HUES6 (cell line): ENCODE measurements at regions not wholly inside any gene's neighbourhood (a gene's known extent, or its start where the extent isn't known, plus 50 kb on each side); places are given as distances from the start of the nearest gene placed in this dataset.

Experiments used
- H3K27ac ChIP-seq: 2 replicates; pipeline ENCODE4 v1.7.0; 2013; ENCODE audit warnings: low read depth, mild to moderate bottlenecking, low read length, inconsistent platforms
- H3K27me3 ChIP-seq: 2 replicates; pipeline ENCODE4 v1.6.1; 2013; ENCODE audit warnings: low read length; ENCODE audit not compliant: control insufficient read depth, insufficient read depth
- H3K36me3 ChIP-seq: 2 replicates; pipeline ENCODE4 v1.6.1; 2013; ENCODE audit warnings: low read length; ENCODE audit not compliant: control insufficient read depth, insufficient read depth
- H3K4me1 ChIP-seq: 2 replicates; pipeline ENCODE4 v1.6.1; 2013; ENCODE audit warnings: low read length; ENCODE audit not compliant: control insufficient read depth, insufficient read depth
- H3K4me3 ChIP-seq: 2 replicates; pipeline ENCODE4 v1.5.1; 2013; ENCODE audit warnings: low read depth, low read length
- H3K9ac ChIP-seq: one replicate; pipeline ENCODE4 v1.6.1; 2013; ENCODE audit warnings: mild to moderate bottlenecking, low read length
- H3K9me3 ChIP-seq: 2 replicates; pipeline ENCODE4 v1.6.1; 2013; ENCODE audit warnings: low read depth, low read length; ENCODE audit not compliant: control insufficient read depth, insufficient read depth

DNA sequence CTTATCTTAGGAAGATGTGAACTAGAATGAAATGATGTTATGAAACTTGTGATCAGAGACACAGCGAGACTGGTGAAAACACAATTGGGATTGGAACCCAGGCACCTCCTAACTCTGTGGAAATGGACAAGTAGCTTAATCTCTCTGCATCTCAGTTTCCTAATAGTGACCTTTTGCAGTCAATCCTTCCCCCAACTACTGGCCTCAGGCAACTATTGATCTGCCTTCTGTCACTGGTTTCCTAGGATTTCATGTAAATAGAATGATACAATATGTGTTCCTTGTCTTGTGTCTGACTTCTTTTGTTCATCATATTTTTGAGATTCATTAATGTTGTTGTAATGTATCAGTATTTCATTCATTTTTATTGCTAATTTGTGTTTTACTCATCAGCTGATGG, 341.7 kb downstream of the REEP3 start:
- H3K9ac ChIP-seq: no peak overlapping the region
- peaks cover 15% of the 10 kb centered on the region for H3K9me3 ChIP-seq
- H3K27ac ChIP-seq: no peak overlapping the region
- H3K4me3 ChIP-seq: no peak overlapping the region
- H3K27me3 ChIP-seq: no peaks in the 10 kb centered on the region
- H3K4me1 ChIP-seq: peaks cover 15% of the 10 kb centered on the region
- H3K36me3 ChIP-seq: no peaks in the 10 kb centered on the region

- Histone ChIP-seq H3K4me1 (peaks cover 15% of the 10 kb centered on the region), H3K27me3 (no peaks in the 10 kb centered on the region), H3K9me3 (no peaks in the 10 kb centered on the region), H3K4me3 (no peak overlapping the region), H3K36me3 (no peaks in the 10 kb centered on the region), H3K27ac (no peak overlapping the region), H3K9ac (no peak overlapping the region)
Observed at GRCh38 chr10:63865210-63865609, 344.0 kb downstream of the REEP3 start.

GRCh38 chr10:63866075-63866746, 345.0 kb downstream of the REEP3 start:
- Histone ChIP-seq H3K9me3 (no peaks in the 10 kb centered on the region), H3K27ac (no peak overlapping the region), H3K36me3 (no peaks in the 10 kb centered on the region), H3K27me3 (no peaks in the 10 kb centered on the region), H3K9ac (no peak overlapping the region), H3K4me3 (peak overlapping the region; percentile 57), H3K4me1 (peaks cover 15% of the 10 kb centered on the region)

GRCh38 chr10:63866747-63867140, 345.5 kb downstream of the REEP3 start:
- Histone ChIP-seq H3K36me3 (no peaks in the 10 kb centered on the region), H3K27me3 (no peaks in the 10 kb centered on the region), H3K9me3 (no peaks in the 10 kb centered on the region), H3K9ac (no peak overlapping the region), H3K4me3 (no peak overlapping the region), H3K4me1 (peaks cover 15% of the 10 kb centered on the region), H3K27ac (no peak overlapping the region)

DNA sequence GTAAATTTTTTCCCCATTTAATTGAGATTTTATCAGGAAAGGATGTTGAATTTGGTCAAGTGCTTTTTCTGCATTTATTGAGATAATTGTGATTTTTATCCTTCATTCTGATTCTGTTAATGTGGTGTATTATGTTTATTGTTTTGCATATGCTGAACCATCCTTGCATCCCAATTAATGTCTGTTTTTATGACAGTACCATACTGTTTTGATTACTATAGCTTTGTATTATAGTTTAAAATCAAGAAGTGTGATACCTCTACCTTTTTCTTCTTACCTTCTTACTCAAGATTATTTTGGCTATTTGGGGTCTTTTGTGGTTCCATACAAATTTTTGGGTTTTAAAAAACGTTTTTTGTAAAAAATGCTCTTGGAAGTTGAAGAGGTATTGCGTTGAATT, 357.2 kb downstream of the REEP3 start:
- no peak overlapping the region for H3K27ac ChIP-seq
- H3K9ac ChIP-seq: no peak overlapping the region
- peaks cover 5% of the 10 kb centered on the region for H3K9me3 ChIP-seq
- H3K4me1 ChIP-seq: peaks cover 2% of the 10 kb centered on the region; the same call in 1 of the 2 replicates
- H3K4me3 ChIP-seq: no peak overlapping the region
- no peaks in the 10 kb centered on the region for H3K36me3 ChIP-seq
- H3K27me3 ChIP-seq: no peaks in the 10 kb centered on the region

- peaks cover 12% of the 10 kb centered on the region for H3K4me1 ChIP-seq
- H3K4me3 ChIP-seq: no peak overlapping the region
- H3K27ac ChIP-seq: no peak overlapping the region
- no peaks in the 10 kb centered on the region for H3K27me3 ChIP-seq
- H3K36me3 ChIP-seq: no peaks in the 10 kb centered on the region
- H3K9me3 ChIP-seq: no peaks in the 10 kb centered on the region
- no peak overlapping the region for H3K9ac ChIP-seq
Observed at GRCh38 chr10:63883861-63884260, 362.7 kb downstream of the REEP3 start.

DNA sequence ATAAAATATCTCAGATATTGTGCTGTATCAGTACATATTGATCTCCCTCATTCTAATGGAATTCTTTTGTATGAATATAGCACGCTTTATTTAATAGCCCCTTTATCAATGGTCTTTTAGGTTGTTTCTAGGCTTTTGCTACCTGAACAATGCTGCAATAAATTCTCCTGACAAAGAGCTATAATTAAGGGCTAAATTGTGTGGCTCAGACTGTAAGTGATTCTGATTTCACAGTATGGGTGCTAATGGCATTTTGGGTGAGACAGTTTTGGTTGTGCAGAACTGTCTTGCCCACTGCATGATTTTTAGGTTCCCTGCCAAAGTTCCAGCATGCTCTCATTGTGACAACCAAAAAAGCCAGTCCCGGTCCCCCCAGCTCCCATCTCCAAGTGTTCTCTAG, 363.2 kb downstream of the REEP3 start:
- peaks cover 12% of the 10 kb centered on the region for H3K4me1 ChIP-seq
- no peak overlapping the region for H3K9ac ChIP-seq
- H3K9me3 ChIP-seq: no peaks in the 10 kb centered on the region
- no peaks in the 10 kb centered on the region for H3K36me3 ChIP-seq
- no peaks in the 10 kb centered on the region for H3K27me3 ChIP-seq
- no peak overlapping the region for H3K4me3 ChIP-seq
- no peak overlapping the region for H3K27ac ChIP-seq

- no peaks in the 10 kb centered on the region for H3K9me3 ChIP-seq
- peaks cover 12% of the 10 kb centered on the region for H3K4me1 ChIP-seq
- no peak overlapping the region for H3K27ac ChIP-seq
- no peaks in the 10 kb centered on the region for H3K27me3 ChIP-seq
- H3K4me3 ChIP-seq: no peak overlapping the region
- H3K9ac ChIP-seq: no peak overlapping the region
- no peaks in the 10 kb centered on the region for H3K36me3 ChIP-seq
Observed at GRCh38 chr10:63885156-63885555, 364.0 kb downstream of the REEP3 start.

GRCh38 chr10:63886281-63887022, 365.3 kb downstream of the REEP3 start:
- H3K27ac ChIP-seq: no peak overlapping the region
- H3K9me3 ChIP-seq: no peaks in the 10 kb centered on the region

DNA sequence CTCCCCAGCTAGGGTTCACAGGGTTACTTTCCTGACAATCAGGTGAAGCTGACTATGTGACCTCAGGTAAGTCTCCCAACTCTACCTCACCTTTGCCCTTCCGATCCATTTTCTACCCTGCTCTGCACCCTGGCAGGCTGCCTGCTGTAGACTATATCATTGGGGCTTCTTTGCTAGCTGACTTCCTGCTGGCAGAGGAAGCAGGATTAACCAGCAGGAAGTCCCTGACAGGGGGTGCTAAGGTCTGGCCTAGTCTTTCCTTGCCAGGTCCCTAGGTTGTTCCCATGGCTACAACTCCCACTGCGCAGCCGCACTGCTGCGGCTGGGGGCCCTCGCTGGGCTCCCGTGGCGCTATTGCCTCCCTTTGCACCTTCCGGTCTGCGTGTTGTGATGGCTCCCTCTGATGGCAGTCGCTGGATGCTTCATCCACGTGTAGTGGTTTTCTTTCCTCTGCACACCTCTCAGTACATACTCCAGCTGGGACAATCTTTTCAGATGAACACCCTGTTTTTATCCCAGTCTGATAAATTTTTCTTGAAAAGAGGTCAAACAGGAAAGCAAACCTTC, 365.9 kb downstream of the REEP3 start:
- peaks cover 12% of the 10 kb centered on the region for H3K4me1 ChIP-seq
- H3K27ac ChIP-seq: no peak overlapping the region
- H3K4me3 ChIP-seq: no peak overlapping the region

More at GRCh38 chr10:63886281-63887022, 365.3 kb downstream of the REEP3 start:
- Histone ChIP-seq H3K4me3 (no peak overlapping the region), H3K36me3 (no peaks in the 10 kb centered on the region), H3K9ac (no peak overlapping the region), H3K4me1 (peaks cover 12% of the 10 kb centered on the region), H3K27me3 (no peaks in the 10 kb centered on the region)

More for the DNA sequence above, 365.9 kb downstream of the REEP3 start:
- H3K36me3 ChIP-seq: no peaks in the 10 kb centered on the region
- H3K27me3 ChIP-seq: no peaks in the 10 kb centered on the region
- no peaks in the 10 kb centered on the region for H3K9me3 ChIP-seq
- no peak overlapping the region for H3K9ac ChIP-seq
